IPS-18a (cell line): ENCODE measurements at regions not wholly inside any gene's neighbourhood (a gene's known extent, or its start where the extent isn't known, plus 50 kb on each side); places are given as distances from the start of the nearest gene placed in this dataset.

ENCODE experiments used
- H3K27ac ChIP-seq: one replicate; pipeline ENCODE4 v1.5.1; 2013; ENCODE audit warnings: low read length
- H3K27me3 ChIP-seq: one replicate; pipeline ENCODE4 v1.6.1; 2013; ENCODE audit warnings: mild to moderate bottlenecking, low read length; ENCODE audit not compliant: control insufficient read depth, insufficient read depth
- H3K36me3 ChIP-seq: one replicate; pipeline ENCODE4 v1.6.1; 2013; ENCODE audit warnings: low read depth, low read length; ENCODE audit not compliant: control insufficient read depth
- H3K4me1 ChIP-seq: one replicate; pipeline ENCODE4 v1.6.1; 2013; ENCODE audit warnings: low read depth, low read length; ENCODE audit not compliant: control insufficient read depth
- H3K4me3 ChIP-seq: one replicate; pipeline ENCODE4 v1.5.1; 2013; ENCODE audit warnings: low read length
- H3K9ac ChIP-seq: one replicate; pipeline ENCODE4 v1.6.1; 2013; ENCODE audit warnings: mild to moderate bottlenecking, low read length, moderate library complexity
- H3K9me3 ChIP-seq: one replicate; pipeline ENCODE4 v1.6.1; 2013; ENCODE audit warnings: low read depth, low read length; ENCODE audit not compliant: control insufficient read depth

GRCh38 chr22:25488244-25489020 lies 76.0 kb upstream of the GRK3 start:
- no peak overlapping the region for H3K27ac ChIP-seq
- no peak overlapping the region for H3K4me3 ChIP-seq

DNA sequence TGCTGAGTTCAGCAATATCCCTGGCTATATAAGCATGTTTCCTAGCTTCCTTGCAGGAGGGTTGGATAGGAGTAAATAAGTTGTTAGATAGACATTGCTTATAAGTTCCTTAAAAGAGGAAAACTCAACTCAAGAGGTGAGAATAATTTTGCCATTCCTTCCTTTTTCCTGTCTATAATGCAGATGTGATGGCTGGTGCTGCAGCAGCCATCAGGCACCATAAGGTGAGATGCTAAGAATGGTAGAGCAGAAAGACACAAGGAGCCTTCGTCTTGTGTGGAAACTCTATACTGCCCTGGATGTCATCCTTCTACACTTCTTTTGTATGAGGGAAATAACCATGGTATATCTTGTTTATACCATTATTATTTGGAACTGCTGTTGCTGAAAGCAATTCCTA lies 74.5 kb upstream of the GRK3 start:
- H3K9ac ChIP-seq, result no peak overlapping the region
- H3K27me3 ChIP-seq, result no peaks in the 10 kb centered on the region
- peaks cover 3% of the 10 kb centered on the region for H3K4me1 ChIP-seq
- no peak overlapping the region for H3K27ac ChIP-seq
- no peaks in the 10 kb centered on the region for H3K9me3 ChIP-seq
- no peaks in the 10 kb centered on the region for H3K36me3 ChIP-seq
- H3K4me3 ChIP-seq, result no peak overlapping the region

More at GRCh38 chr22:25488244-25489020, 76.0 kb upstream of the GRK3 start:
- H3K9me3 ChIP-seq, result no peaks in the 10 kb centered on the region
- H3K36me3 ChIP-seq, result no peaks in the 10 kb centered on the region
- no peaks in the 10 kb centered on the region for H3K4me1 ChIP-seq
- no peaks in the 10 kb centered on the region for H3K27me3 ChIP-seq
- H3K9ac ChIP-seq, result no peak overlapping the region

- Histone ChIP-seq H3K4me1 (peaks cover 5% of the 10 kb centered on the region), H3K9me3 (no peaks in the 10 kb centered on the region), H3K36me3 (no peaks in the 10 kb centered on the region), H3K4me3 (no peak overlapping the region), H3K27ac (no peak overlapping the region), H3K9ac (no peak overlapping the region), H3K27me3 (no peaks in the 10 kb centered on the region)
These were observed 73.6 kb upstream of the GRK3 start for GRCh38 chr22:25490896-25491295.

DNA sequence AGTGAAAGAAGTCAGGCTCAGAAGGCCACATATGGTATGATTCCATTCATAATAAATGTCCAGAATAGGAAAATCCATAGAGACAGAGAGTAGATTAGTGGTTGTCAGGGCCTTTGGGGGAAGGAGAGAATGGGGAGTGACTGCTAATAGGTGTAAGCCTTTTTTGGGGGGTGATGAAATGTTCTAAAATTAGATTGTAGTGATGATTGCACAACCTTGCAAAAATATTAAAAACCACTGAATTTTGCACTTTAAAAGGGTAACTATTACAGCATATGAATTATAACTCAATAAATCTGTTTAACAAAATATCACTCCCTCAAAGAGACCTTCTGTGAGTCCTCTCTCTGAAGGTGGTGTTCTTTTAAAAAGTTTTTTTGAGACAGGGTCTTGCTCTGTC lies 72.3 kb upstream of the GRK3 start:
- no peak overlapping the region for H3K27ac ChIP-seq
- no peaks in the 10 kb centered on the region for H3K9me3 ChIP-seq
- no peak overlapping the region for H3K4me3 ChIP-seq
- H3K27me3 ChIP-seq, result no peaks in the 10 kb centered on the region
- no peaks in the 10 kb centered on the region for H3K36me3 ChIP-seq
- H3K4me1 ChIP-seq, result peaks cover 5% of the 10 kb centered on the region
- H3K9ac ChIP-seq, result no peak overlapping the region

DNA sequence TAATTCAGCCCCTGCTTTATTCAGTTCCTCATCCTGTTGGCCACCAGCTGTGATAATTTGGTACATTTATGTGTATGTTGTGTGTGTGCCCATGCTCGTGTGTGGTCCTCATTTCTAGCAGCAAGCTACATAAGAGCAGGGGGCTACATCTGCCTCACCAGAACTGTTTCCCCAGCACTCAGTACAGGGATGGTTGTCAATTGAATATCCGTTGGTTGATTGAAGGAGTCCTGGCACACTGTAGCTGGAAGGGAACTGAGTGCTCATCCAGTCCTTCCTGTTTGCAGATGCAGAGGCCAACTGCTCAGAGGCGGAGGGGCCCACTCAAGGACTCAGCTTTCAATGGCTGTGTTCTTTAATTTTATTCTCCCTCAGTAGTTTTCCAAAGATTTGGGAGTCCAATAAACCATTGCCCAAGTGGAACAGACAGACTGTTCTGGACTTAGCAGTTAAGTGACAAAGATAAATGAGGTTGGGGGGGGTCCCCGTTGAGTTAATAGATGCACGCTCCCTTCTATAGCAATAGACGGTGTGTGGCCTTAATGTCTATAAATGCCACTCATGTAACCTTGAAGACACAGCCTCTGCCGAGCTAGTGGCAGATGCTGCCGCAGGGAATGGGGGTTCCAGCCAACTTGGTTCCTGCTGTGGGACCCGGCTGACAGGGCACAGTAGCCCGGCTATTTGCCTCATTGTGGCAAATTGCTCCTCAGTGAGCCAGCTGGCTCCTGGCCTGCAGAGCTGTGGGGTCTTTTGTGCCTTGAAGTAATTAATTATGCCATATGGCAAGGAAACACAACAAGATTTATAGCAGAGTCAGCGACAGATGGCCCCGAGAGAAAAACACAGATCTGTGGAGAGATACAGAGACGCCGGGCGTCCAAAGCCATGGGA lies 71.4 kb upstream of the GRK3 start:
- H3K9ac ChIP-seq, result no peak overlapping the region
- no peak overlapping the region for H3K27ac ChIP-seq
- H3K27me3 ChIP-seq, result no peaks in the 10 kb centered on the region

DNA sequence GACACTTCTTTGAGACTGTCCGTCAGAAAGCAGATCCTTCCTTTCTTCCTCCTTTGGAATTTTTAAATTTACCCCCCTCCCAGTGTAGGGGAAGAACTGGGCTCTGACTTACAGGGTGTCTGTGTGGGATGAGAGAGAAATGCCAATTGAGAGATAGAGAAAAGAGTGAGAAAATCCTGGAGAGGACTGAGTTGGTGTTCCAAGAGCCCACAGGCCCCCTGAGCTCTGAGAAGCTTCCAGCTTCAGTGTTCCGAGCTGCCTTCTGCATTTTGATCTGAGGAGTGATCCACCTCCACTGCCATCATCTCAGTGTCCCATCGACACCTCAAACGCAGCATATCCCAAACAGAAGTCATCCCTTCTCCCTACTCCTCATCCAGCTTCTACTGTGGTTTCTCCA lies 70.7 kb upstream of the GRK3 start:
- Histone ChIP-seq H3K4me1 (peaks cover 5% of the 10 kb centered on the region), H3K4me3 (no peak overlapping the region), H3K9ac (no peak overlapping the region), H3K9me3 (no peaks in the 10 kb centered on the region), H3K27me3 (no peaks in the 10 kb centered on the region), H3K27ac (no peak overlapping the region), H3K36me3 (no peaks in the 10 kb centered on the region)

More for the DNA sequence above, 71.4 kb upstream of the GRK3 start:
- Histone ChIP-seq H3K4me1 (peaks cover 5% of the 10 kb centered on the region), H3K4me3 (no peak overlapping the region), H3K36me3 (no peaks in the 10 kb centered on the region), H3K9me3 (no peaks in the 10 kb centered on the region)

DNA sequence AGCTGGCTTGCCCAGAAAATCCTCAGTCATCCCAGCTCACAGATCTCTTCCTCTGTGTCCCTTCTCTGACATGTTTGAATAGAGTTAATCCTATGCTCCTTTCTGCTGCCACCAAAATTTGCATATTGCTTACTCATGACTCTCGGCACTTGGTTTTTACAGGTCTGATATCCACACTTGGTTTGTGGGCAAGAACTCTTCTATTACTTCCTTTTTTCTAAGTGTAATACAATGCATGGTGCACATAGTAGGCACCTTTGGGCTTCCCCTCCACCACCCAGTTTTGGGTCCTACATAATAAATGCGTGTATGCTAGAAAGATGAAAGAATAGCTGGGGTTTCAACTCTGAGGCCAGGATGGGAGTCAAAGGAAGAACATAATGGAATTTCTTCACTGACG lies 69.7 kb upstream of the GRK3 start:
- Histone ChIP-seq H3K4me3 (no peak overlapping the region), H3K27ac (no peak overlapping the region)

GRCh38 chr22:25495285-25495684 lies 69.2 kb upstream of the GRK3 start:
- Histone ChIP-seq H3K27ac (no peak overlapping the region), H3K9ac (no peak overlapping the region), H3K36me3 (no peaks in the 10 kb centered on the region), H3K4me3 (no peak overlapping the region), H3K9me3 (no peaks in the 10 kb centered on the region), H3K27me3 (no peaks in the 10 kb centered on the region), H3K4me1 (peaks cover 5% of the 10 kb centered on the region)

More for the DNA sequence above, 69.7 kb upstream of the GRK3 start:
- peaks cover 5% of the 10 kb centered on the region for H3K4me1 ChIP-seq
- H3K9me3 ChIP-seq, result no peaks in the 10 kb centered on the region
- H3K9ac ChIP-seq, result no peak overlapping the region
- no peaks in the 10 kb centered on the region for H3K36me3 ChIP-seq
- H3K27me3 ChIP-seq, result no peaks in the 10 kb centered on the region

DNA sequence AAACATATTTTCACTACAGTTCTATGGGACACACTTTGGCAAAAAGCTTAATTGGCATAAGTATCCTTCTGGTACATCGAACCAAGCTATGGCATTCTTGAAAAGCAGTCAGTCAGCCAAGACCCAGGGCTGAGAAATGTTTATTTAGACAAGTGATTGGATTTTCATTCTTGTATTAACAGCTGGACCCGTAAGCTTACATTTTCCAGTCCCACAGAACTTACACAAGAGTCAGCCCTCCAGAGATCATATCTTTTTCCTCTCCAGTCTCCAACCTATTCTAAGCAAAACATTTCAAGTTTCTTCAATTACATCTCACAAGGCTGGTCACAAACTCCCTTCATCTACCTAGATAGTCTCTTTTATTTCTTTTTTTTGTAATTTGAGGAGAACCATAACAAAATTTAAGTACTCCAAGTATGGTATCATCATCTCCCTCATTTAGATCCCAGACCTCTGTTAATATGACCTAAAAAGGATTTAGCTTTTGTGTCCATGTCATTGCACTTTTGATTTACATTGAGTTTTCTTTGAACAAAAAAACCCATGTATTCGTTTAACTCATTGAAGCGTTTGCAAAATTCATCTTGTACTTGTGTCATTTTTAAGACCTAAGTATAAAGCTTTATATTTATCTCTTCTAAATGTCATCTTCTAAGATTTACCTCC lies 67.9 kb upstream of the GRK3 start:
- Histone ChIP-seq H3K36me3 (no peaks in the 10 kb centered on the region), H3K4me1 (peaks cover 5% of the 10 kb centered on the region), H3K27me3 (no peaks in the 10 kb centered on the region), H3K27ac (no peak overlapping the region), H3K9ac (no peak overlapping the region), H3K9me3 (no peaks in the 10 kb centered on the region), H3K4me3 (no peak overlapping the region)

GRCh38 chr22:25497181-25497641 lies 67.3 kb upstream of the GRK3 start:
- no peak overlapping the region for H3K4me3 ChIP-seq
- peaks cover 5% of the 10 kb centered on the region for H3K4me1 ChIP-seq
- no peaks in the 10 kb centered on the region for H3K9me3 ChIP-seq
- H3K27ac ChIP-seq, result no peak overlapping the region
- no peak overlapping the region for H3K9ac ChIP-seq
- H3K36me3 ChIP-seq, result no peaks in the 10 kb centered on the region
- no peaks in the 10 kb centered on the region for H3K27me3 ChIP-seq

DNA sequence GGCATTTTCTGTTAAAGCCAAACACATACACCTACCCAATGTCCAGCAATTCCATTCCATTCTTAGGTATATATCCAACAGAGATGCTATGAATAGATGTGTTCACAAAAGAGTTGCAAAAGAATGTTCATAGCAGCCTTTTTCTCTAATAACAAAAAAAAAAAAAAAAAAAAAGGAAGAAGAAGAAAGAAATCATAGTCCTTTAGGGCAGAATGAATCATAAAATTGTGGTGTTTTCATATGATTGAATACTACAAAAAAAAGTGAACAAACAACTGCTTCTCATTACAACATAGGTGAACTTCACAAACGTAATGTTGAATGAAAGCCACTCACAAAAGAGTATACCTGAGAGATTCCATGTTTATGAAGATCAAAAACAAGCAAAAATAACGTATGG lies 66.8 kb upstream of the GRK3 start:
- no peak overlapping the region for H3K27ac ChIP-seq
- H3K27me3 ChIP-seq, result no peaks in the 10 kb centered on the region
- no peaks in the 10 kb centered on the region for H3K9me3 ChIP-seq
- no peaks in the 10 kb centered on the region for H3K36me3 ChIP-seq
- H3K4me3 ChIP-seq, result no peak overlapping the region
- H3K9ac ChIP-seq, result no peak overlapping the region
- peaks cover 5% of the 10 kb centered on the region for H3K4me1 ChIP-seq
